ENCODE measurements at regions not wholly inside any gene's neighbourhood (a gene's known extent, or its start where the extent isn't known, plus 50 kb on each side); places are given as distances from the start of the nearest gene placed in this dataset. TPM values are rescaled to one million over a fixed set of nuclear protein-coding genes. Genes with fewer than 3 reads are reported as not detected.
"Not testable (repeated sequence)": the region's sequence is repeated elsewhere in the genome, so short reads cannot be mapped to it uniquely, and the experiment has no call there.

DNA sequence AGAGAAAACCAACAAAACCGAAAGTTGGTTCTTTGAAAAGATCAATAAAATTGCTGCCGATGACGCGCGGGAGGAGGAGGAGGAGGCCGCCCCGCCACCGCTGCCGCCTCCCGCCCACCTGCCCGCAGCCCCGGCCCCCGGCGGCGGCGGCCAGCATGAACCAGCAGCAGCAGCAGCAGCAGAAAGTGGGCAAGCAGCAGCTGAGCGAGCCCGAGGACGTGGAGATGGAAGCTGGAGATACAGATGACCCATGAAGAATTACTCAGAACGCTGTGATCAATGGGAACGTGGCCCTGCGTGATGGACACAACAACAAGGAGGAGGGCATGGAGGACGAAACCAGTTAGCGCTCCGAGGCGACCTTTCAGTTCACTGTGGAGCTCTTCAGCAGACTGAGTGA, 53.9 kb upstream of the EFNA5 start:
- Histone ChIP-seq H2AFZ (ENCODE audit: low read length) (no peak overlapping the region), H3K27me3 (ENCODE audit: insufficient read depth, low read length) (no peaks in the 10 kb centered on the region), H3K4me3 (ENCODE audit: insufficient read depth, low read length) (no peak overlapping the region), H3K4me2 (ENCODE audit: insufficient read depth, low read length) (no peak overlapping the region), H4K20me1 (ENCODE audit: insufficient read depth, low read length) (no peaks in the 10 kb centered on the region), H3K9me3 (ENCODE audit: low read depth, low read length) (no peaks in the 10 kb centered on the region), H3K36me3 (ENCODE audit: insufficient read depth, low read length) (no peaks in the 10 kb centered on the region), H3K79me2 (ENCODE audit: insufficient read depth, low read length) (no peaks in the 10 kb centered on the region), H3K4me1 (ENCODE audit: insufficient read depth, low read length) (no peaks in the 10 kb centered on the region), H3K27ac (ENCODE audit: low read depth, low read length) (no peak overlapping the region)
- DNase-seq (ENCODE audit: insufficient read length, low spot score, missing footprints), result no peak
- TF ChIP-seq CTCF (IDR thresholded peaks at IDR 0.05; ENCODE audit: extremely low read depth, low read depth, low read length), result no peak

DNA sequence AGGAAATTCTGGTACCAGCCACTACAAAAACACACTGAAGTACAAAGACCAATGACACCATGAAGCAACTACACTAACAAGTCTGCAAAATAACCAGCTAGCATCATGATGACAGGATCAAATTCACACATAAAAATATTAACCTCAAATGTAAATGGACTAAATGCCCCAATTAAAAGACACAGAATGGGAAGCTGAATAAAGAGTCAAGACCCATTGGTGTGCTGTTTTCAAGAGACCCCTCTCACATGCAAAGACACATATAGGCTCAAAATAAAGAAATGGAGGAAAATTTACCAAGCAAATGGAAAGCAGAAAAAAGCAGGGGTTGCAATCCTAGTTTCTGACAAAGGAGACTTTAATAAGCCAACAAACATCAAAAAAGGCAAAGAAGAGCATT, 50.5 kb upstream of the EFNA5 start:
- DNase-seq (ENCODE audit: insufficient read length, low spot score, missing footprints); H3K9me3 ChIP-seq (ENCODE audit: low read depth, low read length); H4K20me1 ChIP-seq (ENCODE audit: insufficient read depth, low read length); H3K36me3 ChIP-seq (ENCODE audit: insufficient read depth, low read length); H3K4me3 ChIP-seq (ENCODE audit: insufficient read depth, low read length); H3K4me1 ChIP-seq (ENCODE audit: insufficient read depth, low read length); H3K79me2 ChIP-seq (ENCODE audit: insufficient read depth, low read length); H3K27ac ChIP-seq (ENCODE audit: low read depth, low read length); H2AFZ ChIP-seq (ENCODE audit: low read length); H3K27me3 ChIP-seq (ENCODE audit: insufficient read depth, low read length); H3K4me2 ChIP-seq (ENCODE audit: insufficient read depth, low read length): not testable (repeated sequence)

Small RNA genes lying in the stretch of these regions (small RNA-seq; reads per million reads assigned to genes)
- gene RN7SL782P, result not detected
